GM18505 (cell line): ENCODE measurements at regions not wholly inside any gene's neighbourhood (a gene's known extent, or its start where the extent isn't known, plus 50 kb on each side); places are given as distances from the start of the nearest gene placed in this dataset.

ENCODE experiments used
- ATAC-seq: cut with Tn5 transposase; IDR thresholded peaks from one replicate; pipeline ENCODE4 v1.9.1; 2021; ENCODE audit not compliant: unreplicated experiment
- POLR2A ChIP-seq: IDR thresholded peaks from 4 replicates; pipeline ENCODE4 v1.6.1; 2011; ENCODE audit warnings: borderline replicate concordance; ENCODE audit not compliant: insufficient read depth, insufficient read length; ENCODE audit errors: extremely low read depth

- no peak for TF ChIP-seq POLR2A
- ATAC-seq, result no peak
Measured at GRCh38 chrX:69110116-69110530, 55.1 kb downstream of the PJA1 start.

- ATAC-seq, result no peak
- no peak for TF ChIP-seq POLR2A
Measured at GRCh38 chrX:69109706-69110105, 55.5 kb downstream of the PJA1 start.

GRCh38 chrX:69109036-69109663 lies 56.1 kb downstream of the PJA1 start:
- no peak for TF ChIP-seq POLR2A
- ATAC-seq, result no peak

DNA sequence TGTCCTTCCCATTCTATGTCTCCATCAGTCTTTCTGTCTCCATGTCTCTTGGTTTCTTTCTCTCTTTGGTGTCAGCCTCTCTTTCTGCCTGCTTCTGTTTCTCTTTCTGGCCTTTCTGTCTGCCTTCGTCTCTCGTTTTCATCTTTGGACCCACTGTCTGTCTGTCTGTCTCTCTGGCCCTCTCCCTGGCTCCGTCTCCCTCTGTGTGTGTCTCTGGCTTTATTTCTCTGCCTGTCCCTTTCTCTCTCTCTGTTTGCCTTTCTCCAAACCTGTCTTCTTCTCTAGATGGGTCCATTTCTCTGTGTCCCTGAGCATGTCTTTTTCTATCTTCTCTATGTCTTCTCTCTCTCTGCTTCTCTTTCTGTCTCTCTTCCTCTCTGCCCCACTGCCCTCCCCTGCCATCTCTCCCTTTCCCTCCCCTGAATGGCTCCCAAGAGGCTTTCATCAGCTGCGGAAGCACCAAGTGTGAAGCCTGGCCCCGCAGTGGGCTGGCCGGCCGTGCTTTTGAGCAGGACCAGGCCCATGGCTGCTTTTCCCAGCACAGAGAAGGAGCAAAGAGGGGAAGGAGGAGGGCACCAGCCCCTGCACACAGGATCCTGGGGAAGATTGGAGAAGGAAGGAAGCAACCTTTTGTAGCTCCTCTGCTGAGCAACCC lies 57.4 kb downstream of the PJA1 start:
- TF ChIP-seq POLR2A, result no peak
- no peak for ATAC-seq

DNA sequence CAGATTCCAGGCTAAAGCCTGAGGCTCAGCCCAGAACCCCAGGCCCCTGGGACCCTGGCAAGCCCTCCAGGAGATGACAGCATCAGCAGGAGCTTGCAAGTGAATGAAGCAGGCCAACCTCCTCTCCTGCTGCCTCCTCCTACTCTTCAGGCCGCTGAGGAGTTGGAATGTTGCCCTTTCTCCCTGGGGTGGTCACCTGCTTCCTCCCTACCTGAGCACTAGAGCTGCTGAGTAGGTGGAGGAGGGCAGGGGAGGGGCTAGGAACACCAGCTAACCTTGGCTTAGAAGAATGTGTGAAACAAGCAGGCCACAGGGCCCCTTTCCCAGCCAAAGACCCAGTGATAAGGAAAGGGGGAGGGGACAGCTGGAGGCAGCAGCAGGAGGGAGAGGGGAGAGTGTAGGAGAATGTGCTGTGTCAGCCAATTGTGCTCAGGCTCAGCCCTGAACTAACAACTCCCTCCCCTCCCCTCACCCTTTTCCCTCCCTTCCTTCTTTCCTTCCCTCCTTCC lies 58.0 kb downstream of the PJA1 start:
- no peak for ATAC-seq
- no peak for TF ChIP-seq POLR2A

DNA sequence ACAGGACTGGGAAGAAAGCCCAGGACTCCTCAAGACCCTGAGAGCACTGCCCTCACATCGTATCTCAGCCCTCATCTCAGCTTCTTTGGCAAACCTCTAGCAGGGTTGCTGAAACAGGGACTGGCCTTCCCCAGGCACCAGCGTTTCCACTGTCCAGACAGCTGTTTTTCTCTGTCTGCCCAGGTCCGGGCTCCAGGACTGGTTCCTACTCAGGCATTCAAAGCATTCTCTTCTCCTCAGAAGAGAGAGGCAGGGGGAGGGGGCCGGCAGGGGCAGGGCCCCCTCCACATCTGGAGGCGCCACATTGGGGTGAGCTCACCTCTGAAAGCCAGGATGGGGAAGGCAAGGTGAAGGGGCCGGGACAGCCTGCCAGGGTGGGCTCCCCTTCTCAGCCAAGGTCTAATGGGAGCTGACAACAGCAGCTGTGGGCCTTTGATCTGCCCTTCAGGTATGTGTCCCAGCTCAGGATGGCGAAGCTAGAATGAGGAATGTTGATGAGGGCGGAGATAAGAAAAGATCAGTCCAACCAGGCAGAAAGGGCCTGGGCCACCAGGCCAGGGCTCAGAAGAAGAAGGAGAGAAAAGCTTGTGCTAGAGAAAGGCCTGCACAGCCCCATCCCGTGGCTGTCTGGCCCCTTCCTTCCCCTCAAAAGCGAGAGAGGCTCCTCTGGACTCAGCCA lies 60.4 kb downstream of the PJA1 start:
- no peak for TF ChIP-seq POLR2A
- ATAC-seq, result no peak

- no peak for ATAC-seq
- no peak for TF ChIP-seq POLR2A
Measured at GRCh38 chrX:69103539-69103938, 61.7 kb downstream of the PJA1 start.

DNA sequence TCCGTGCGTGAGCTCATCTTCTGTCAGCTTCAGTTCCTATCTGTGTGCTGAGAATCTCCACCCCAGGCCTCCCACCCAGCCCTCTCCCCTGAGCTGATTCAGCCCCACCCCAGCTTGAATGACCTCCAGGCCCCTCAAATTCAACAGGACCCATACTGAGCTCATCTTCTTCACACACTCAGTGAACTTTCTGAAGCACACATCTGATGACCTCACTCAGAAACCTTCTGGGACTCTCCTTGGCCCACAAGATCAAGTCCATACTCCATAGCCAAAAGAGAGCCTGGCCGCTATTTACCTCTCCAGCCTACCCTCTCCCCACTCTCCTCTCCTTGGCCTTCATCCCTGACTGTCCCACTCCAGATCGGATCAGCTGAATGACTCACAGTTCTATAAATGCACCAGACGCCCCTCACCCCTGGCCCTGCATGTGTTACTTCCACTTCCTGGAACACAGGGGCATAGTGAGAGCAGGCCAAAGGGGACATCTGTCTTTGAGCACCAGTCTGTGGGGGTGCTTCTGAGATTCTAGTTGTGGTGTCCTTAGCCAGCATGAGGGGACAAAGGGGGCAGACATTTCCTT lies 62.5 kb downstream of the PJA1 start:
- no peak for TF ChIP-seq POLR2A
- ATAC-seq, result no peak

DNA sequence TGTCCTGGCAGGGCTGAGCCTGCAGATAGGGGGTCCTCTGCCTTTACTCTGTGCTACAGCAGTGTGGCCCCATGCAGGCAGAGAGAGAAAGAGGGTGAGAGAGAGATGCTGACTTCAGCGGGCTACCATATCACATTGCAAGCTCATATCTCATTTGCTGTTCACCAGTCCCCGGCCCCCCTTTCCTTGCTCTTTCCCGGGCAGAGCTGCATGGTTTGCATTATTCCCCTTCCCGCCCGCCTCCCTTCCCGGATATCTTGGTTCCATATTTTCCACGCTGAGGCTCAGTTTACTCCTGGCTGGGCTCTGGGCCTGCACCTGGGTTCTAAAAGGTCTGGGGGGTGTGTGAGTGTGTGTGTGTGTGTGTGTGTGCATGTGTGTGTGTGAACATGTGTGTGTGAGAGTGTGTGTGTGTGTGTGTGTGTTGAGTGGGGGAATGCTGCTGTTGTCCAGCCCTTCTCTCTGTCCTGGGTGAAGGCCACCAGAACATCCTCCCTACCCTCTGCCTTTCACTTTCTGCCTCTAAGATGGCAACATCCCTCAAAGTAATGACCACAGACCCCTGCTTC lies 63.5 kb downstream of the PJA1 start:
- no peak for ATAC-seq
- no peak for TF ChIP-seq POLR2A

GRCh38 chrX:69100478-69100877 lies 64.8 kb downstream of the PJA1 start:
- ATAC-seq, result no peak
- no peak for TF ChIP-seq POLR2A

DNA sequence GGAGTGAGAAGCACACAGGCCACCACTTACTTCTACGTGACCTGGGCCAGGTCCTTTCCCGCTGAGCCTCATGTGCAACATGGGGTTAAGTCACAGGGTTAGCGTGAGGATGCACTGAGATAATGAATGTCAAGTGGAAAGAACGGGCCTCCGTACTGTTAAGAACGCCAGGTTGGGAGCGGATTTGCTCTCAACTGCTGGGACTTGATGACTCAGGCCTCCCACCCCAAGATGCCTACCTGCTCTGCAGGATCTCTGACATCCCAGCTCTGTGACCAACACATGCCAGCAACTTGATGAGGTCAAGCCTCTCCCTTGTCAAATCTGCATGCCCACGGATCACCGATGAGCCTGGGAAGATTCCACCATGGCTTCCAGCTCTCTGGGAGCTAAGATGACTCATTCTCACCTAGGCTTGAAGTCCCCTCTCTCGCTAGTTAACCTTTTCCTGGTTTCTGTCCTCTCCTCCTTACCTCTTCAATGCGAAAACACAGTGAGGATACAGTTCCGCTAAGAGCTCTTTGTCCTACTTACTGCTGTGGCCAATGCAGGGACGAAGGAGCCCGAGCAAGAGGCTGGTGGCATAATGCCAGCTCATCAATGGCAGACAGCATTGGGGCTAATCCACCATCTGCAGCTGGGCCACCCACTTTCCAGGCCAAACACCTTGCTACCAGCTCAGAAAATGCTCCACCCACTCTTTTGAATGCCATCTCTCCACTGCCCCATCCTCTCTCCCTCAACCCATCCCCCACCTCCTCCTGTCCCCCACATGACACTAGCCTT lies 67.6 kb downstream of the PJA1 start:
- TF ChIP-seq POLR2A, result no peak
- no peak for ATAC-seq

- no peak for ATAC-seq
- no peak for TF ChIP-seq POLR2A
Measured at GRCh38 chrX:69096963-69097362, 68.3 kb downstream of the PJA1 start.
